Upper lobe of left lung (tissue), 4 donors: ENCODE measurements at regions not wholly inside any gene's neighbourhood (a gene's known extent, or its start where the extent isn't known, plus 50 kb on each side); places are given as distances from the start of the nearest gene placed in this dataset.

Source experiments
- POLR2A ChIP-seq, 4 donors: fragments of 450-650 bp; IDR thresholded peaks; one replicate each; pipeline ENCODE4 v1.5.1; 2016 to 2017; ENCODE audit warnings: antibody characterized with exemption in 4 of 4, mild to moderate bottlenecking in 2 of 4
- TF ChIP-seq, protein P1 (sequence below), 6 experiments: fragments of 450-650 bp in 4 of 6; fragments of 200-600 bp in 2 of 6; sonication (generic) in 2 of 6; IDR thresholded peaks; one replicate each; pipeline ENCODE4 v1.5.1; 2016 to 2019; ENCODE audit warnings: antibody characterized with exemption in 6 of 6

DNA sequence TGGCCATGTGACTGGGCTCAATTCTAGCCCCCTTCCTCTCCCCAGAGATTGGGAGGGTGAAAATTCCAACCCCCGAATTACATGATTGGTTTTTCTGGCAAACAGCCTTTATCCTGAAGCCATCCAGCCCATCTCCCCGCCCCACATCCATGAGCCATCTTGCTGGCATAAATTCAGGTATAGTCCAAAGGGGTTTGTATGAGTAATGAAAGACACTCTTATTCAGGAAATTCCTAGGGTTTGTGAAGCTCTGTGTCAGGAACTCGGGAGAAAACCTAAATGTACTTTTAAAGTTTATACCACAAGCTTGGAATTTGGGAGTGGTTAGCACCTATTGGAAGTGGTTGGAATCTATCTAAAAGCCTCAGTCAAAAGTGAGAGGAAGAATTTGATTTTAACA, 80.6 kb upstream of the SIMC1 start:
- no peak for TF ChIP-seq POLR2A (IDR thresholded peaks at IDR 0.05)
- TF ChIP-seq, protein P1, sequence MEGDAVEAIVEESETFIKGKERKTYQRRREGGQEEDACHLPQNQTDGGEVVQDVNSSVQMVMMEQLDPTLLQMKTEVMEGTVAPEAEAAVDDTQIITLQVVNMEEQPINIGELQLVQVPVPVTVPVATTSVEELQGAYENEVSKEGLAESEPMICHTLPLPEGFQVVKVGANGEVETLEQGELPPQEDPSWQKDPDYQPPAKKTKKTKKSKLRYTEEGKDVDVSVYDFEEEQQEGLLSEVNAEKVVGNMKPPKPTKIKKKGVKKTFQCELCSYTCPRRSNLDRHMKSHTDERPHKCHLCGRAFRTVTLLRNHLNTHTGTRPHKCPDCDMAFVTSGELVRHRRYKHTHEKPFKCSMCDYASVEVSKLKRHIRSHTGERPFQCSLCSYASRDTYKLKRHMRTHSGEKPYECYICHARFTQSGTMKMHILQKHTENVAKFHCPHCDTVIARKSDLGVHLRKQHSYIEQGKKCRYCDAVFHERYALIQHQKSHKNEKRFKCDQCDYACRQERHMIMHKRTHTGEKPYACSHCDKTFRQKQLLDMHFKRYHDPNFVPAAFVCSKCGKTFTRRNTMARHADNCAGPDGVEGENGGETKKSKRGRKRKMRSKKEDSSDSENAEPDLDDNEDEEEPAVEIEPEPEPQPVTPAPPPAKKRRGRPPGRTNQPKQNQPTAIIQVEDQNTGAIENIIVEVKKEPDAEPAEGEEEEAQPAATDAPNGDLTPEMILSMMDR (IDR thresholded peaks at IDR 0.05), result no peak
